Kidney (tissue), 13 donors: ENCODE measurements at regions not wholly inside any gene's neighbourhood (a gene's known extent, or its start where the extent isn't known, plus 50 kb on each side); places are given as distances from the start of the nearest gene placed in this dataset.
A peak's percentile ranks its signal among the peaks of the same experiment; 100 is the strongest.

Experiments used
- DNase-seq, 5 donors: peaks; one replicate each; pipeline ENCODE4 v3.0.0-alpha.2; 2013 to 2020
- FAIRE-seq: peaks from 2 replicates; lab custom pipeline; 2012; peaks lifted over from hg19 to GRCh38; lab: Jason Lieb, UNC
- H3K27ac ChIP-seq, 2 donors: one replicate each; pipeline ENCODE4 v1.7.0; 2013; ENCODE audit warnings: low read depth in 2 of 2, low read length in 2 of 2, inconsistent platforms in 1 of 2
- H3K27me3 ChIP-seq: one replicate; pipeline ENCODE4 v1.7.1; 2013; ENCODE audit warnings: low read length, inconsistent platforms; ENCODE audit not compliant: control insufficient read depth, insufficient read depth
- H3K36me3 ChIP-seq, 3 donors: one replicate each; pipeline versions ENCODE4 v1.7.0 to v1.7.1; 2013; ENCODE audit warnings: low read length in 3 of 3, control low read depth in 1 of 3, inconsistent platforms in 1 of 3; ENCODE audit not compliant: insufficient read depth in 3 of 3, control insufficient read depth in 2 of 3
- H3K4me1 ChIP-seq, 3 donors: one replicate each; pipeline versions ENCODE4 v1.7.0 to v1.7.1; 2013; ENCODE audit warnings: low read length in 3 of 3, inconsistent platforms in 1 of 3, low read depth in 1 of 3; ENCODE audit not compliant: control insufficient read depth in 2 of 3, insufficient read depth in 2 of 3
- H3K4me3 ChIP-seq, 3 donors: one replicate each; pipeline versions ENCODE4 v1.7.0 to v1.8.1; 2013; ENCODE audit warnings: low read length in 3 of 3, control low read depth in 1 of 3, inconsistent platforms in 1 of 3
- H3K9ac ChIP-seq, 3 donors: one replicate each; pipeline versions ENCODE4 v1.7.0 to v1.7.1; 2013; ENCODE audit warnings: low read length in 3 of 3, control low read depth in 1 of 3, inconsistent platforms in 1 of 3
- H3K9me3 ChIP-seq, 3 donors: one replicate each; pipeline versions ENCODE4 v1.7.0 to v1.7.1; 2013; ENCODE audit warnings: low read length in 3 of 3, control low read depth in 1 of 3, inconsistent platforms in 1 of 3; ENCODE audit not compliant: control insufficient read depth in 2 of 3, insufficient read depth in 1 of 3
- CTCF ChIP-seq: IDR thresholded peaks from 3 replicates; pipeline ENCODE4 v1.5.1; 2012; ENCODE audit warnings: mild to moderate bottlenecking, moderate library complexity, borderline replicate concordance; ENCODE audit not compliant: insufficient read depth; ENCODE audit errors: extremely low read depth
- intact Hi-C: fragments of 100-400 bp; cut with DNase I; formaldehyde crosslinking; loops from one replicate; pipeline ENCODE4 v1.11.1; 2022
- donor health status: control.
- donor health status: control.
- donor health status: control.
- donor health status: control.
- donor health status: control.
- donor health status: DM: yes; HTN: yes; CAD: no.
- donor health status: Normal renal cell carcinoma (clear cell type).

- FAIRE-seq = no peak
Observed at GRCh38 chr6:98333273-98333672, 501.1 kb upstream of the POU3F2 start.

GRCh38 chr6:98335594-98335993 is 498.8 kb upstream of the POU3F2 start:
- Histone ChIP-seq H3K27ac (no peak overlapping the region), H3K27me3 (no peaks in the 10 kb centered on the region), H3K9me3 (no peaks in the 10 kb centered on the region), H3K4me3 (no peak overlapping the region), H3K9ac (no peak overlapping the region), H3K36me3 (no peaks in the 10 kb centered on the region), H3K4me1 (no peaks in the 10 kb centered on the region)
- DNase-seq (no peak), FAIRE-seq (no peak)
- no peak for TF ChIP-seq CTCF
- intact Hi-C loops = no loop called here

More at GRCh38 chr6:98333273-98333672, 501.1 kb upstream of the POU3F2 start:
- H3K36me3 ChIP-seq = no peaks in the 10 kb centered on the region
- no peak for DNase-seq
- no peak overlapping the region for H3K4me3 ChIP-seq
- H3K27me3 ChIP-seq = no peaks in the 10 kb centered on the region
- intact Hi-C loops = no loop called here
- no peaks in the 10 kb centered on the region for H3K4me1 ChIP-seq
- no peak overlapping the region for H3K27ac ChIP-seq
- no peaks in the 10 kb centered on the region for H3K9me3 ChIP-seq
- TF ChIP-seq CTCF = no peak
- H3K9ac ChIP-seq = no peak overlapping the region

DNA sequence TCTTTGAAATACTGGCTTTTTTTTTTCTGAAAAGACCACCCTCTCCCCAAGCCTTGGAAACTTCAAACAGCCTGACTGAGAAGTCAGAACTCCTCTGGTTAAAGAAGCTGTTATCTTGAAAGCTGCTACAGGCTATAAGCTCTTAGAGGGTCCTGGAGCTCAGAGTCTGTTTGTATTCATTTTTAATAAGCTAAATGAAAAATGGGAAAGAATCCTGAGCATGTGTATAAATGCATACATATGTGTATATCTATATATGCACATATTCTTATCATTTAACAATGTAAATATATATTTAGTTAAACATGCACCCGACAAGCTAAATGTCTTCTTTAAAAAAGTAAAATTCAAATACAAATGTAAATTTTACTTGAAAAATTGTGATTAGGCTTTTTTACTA is 494.9 kb upstream of the POU3F2 start:
- TF ChIP-seq CTCF = no peak
- Histone ChIP-seq H3K9ac (no peak overlapping the region), H3K36me3 (no peaks in the 10 kb centered on the region), H3K4me3 (no peak overlapping the region), H3K4me1 (no peaks in the 10 kb centered on the region), H3K27me3 (no peaks in the 10 kb centered on the region), H3K9me3 (no peaks in the 10 kb centered on the region), H3K27ac (no peak overlapping the region)
- intact Hi-C loops = no loop called here
- no peak for FAIRE-seq
- DNase-seq = no peak

DNA sequence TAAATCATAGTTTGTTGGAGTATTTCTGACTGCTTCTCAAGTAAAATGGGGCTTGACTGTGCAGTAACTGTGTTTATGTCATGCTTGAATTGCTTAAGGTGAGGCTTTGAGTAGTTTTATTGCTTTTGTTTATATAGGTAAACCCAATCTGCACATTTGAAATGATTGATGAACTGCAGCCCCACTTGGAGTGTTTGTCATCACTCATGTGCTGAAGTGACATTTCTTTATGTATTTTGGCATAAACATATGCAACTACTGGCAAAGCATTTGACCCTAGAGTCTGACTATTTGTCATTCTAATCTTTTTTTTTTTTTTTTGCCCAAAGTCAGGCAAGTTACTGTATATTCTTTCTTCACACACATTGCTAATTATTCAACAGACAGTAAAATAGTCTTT is 491.4 kb upstream of the POU3F2 start:
- Histone ChIP-seq H3K27me3 (no peaks in the 10 kb centered on the region), H3K4me3 (no peak overlapping the region), H3K27ac (no peak overlapping the region), H3K9ac (no peak overlapping the region), H3K9me3 (no peaks in the 10 kb centered on the region), H3K36me3 (no peaks in the 10 kb centered on the region), H3K4me1 (no peaks in the 10 kb centered on the region)
- FAIRE-seq = no peak
- intact Hi-C loops = no loop called here
- peak in 2 of 5 donors; percentile 21 to 31 for DNase-seq
- no peak for TF ChIP-seq CTCF
